ENCODE measurements at regions not wholly inside any gene's neighbourhood (a gene's known extent, or its start where the extent isn't known, plus 50 kb on each side); places are given as distances from the start of the nearest gene placed in this dataset.

DNA sequence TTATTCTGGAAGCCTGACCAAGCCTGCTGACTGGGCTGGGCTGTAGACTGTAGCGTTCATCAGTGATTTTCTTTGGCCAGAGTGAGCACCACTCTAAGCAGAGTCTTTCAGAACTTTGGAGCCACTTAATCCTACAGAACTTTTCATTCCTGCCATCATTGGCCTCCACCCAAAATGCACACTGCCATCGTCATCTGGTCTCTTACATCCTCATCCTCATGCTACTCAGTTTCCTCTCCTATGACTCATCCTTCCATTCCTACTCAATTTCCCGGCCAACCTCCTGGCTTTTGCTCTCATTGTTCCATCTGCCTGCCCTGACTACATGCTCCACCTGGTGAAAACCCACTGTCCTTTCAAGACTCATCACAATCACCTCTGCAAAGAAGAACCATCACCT is 233.8 kb upstream of the USP25 start:
- no peak overlapping the region for H3K27ac ChIP-seq

DNA sequence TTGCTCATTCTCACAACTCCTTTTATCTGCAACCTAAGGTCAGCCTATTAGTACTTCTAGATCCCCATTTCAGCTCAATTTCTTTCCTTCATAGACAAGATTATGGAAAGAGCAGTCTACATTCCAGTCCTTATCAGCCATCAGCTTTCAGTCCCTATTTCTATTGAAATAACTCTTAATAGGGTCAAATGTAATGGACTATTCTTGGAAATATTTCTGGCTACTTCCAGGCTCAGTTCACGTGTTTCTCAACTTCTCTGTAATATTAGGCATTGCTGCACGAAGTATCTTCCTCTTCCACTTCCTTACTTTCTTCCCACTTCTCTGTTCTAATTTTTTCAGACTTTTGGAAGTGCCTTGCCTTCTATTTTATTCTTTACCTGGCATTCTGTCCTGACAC is 232.9 kb upstream of the USP25 start:
- no peak overlapping the region for H3K27ac ChIP-seq
- TF ChIP-seq, protein P1, sequence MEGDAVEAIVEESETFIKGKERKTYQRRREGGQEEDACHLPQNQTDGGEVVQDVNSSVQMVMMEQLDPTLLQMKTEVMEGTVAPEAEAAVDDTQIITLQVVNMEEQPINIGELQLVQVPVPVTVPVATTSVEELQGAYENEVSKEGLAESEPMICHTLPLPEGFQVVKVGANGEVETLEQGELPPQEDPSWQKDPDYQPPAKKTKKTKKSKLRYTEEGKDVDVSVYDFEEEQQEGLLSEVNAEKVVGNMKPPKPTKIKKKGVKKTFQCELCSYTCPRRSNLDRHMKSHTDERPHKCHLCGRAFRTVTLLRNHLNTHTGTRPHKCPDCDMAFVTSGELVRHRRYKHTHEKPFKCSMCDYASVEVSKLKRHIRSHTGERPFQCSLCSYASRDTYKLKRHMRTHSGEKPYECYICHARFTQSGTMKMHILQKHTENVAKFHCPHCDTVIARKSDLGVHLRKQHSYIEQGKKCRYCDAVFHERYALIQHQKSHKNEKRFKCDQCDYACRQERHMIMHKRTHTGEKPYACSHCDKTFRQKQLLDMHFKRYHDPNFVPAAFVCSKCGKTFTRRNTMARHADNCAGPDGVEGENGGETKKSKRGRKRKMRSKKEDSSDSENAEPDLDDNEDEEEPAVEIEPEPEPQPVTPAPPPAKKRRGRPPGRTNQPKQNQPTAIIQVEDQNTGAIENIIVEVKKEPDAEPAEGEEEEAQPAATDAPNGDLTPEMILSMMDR (IDR thresholded peaks at IDR 0.05), result no peak
- TF ChIP-seq ZFX (IDR thresholded peaks at IDR 0.05; ENCODE audit: borderline replicate concordance), result no peak

More for the DNA sequence above, 233.8 kb upstream of the USP25 start:
- TF ChIP-seq ZFX (IDR thresholded peaks at IDR 0.05; ENCODE audit: borderline replicate concordance), result no peak
- TF ChIP-seq, protein P1 (IDR thresholded peaks at IDR 0.05), result no peak

- TF ChIP-seq ZFX (IDR thresholded peaks at IDR 0.05; ENCODE audit: borderline replicate concordance), result no peak
- TF ChIP-seq, protein P1 (IDR thresholded peaks at IDR 0.05), result no peak
- H3K27ac ChIP-seq, result no peak overlapping the region
These were observed 231.3 kb upstream of the USP25 start for GRCh38 chr21:15498455-15498854.

- H3K27ac ChIP-seq, result no peak overlapping the region
- no peak for TF ChIP-seq ZFX (IDR thresholded peaks at IDR 0.05; ENCODE audit: borderline replicate concordance)
- TF ChIP-seq, protein P1 (IDR thresholded peaks at IDR 0.05), result no peak
These were observed 223.7 kb upstream of the USP25 start for GRCh38 chr21:15506086-15506485.

DNA sequence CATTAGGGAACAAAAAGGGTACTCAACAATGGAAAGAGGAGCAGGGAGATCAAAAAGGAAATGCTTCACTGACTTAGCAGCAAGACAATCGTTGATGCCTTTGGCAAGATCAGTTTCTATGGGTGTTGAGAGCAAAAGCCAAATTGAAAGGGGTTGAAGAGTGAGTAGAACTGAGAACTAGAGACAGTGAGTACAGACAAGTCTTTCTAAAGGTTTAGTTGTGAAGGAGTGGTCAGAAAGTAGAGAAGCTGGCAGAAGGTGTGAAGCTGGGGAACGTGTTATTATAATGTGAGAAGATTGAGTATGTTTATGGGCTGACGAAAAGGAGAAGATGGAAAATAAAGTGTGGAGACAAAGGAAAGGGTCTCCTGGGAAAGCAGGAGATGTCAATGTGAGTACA is 221.2 kb upstream of the USP25 start:
- TF ChIP-seq ZFX (IDR thresholded peaks at IDR 0.05; ENCODE audit: borderline replicate concordance), result no peak
- TF ChIP-seq, protein P1 (IDR thresholded peaks at IDR 0.05), result no peak
- H3K27ac ChIP-seq, result no peak overlapping the region

- no peak overlapping the region for H3K27ac ChIP-seq
- no peak for TF ChIP-seq ZFX (IDR thresholded peaks at IDR 0.05; ENCODE audit: borderline replicate concordance)
- TF ChIP-seq, protein P1 (IDR thresholded peaks at IDR 0.05), result no peak
These were observed 215.5 kb upstream of the USP25 start for GRCh38 chr21:15514073-15514946.

- TF ChIP-seq ZFX (IDR thresholded peaks at IDR 0.05; ENCODE audit: borderline replicate concordance), result no peak
- TF ChIP-seq, protein P1 (IDR thresholded peaks at IDR 0.05), result no peak
- H3K27ac ChIP-seq, result no peak overlapping the region
These were observed 213.9 kb upstream of the USP25 start for GRCh38 chr21:15515908-15516307.
